Nephron (organoid): ENCODE measurements at regions not wholly inside any gene's neighbourhood (a gene's known extent, or its start where the extent isn't known, plus 50 kb on each side); places are given as distances from the start of the nearest gene placed in this dataset.
"Not testable (repeated sequence)": the region's sequence is repeated elsewhere in the genome, so short reads cannot be mapped to it uniquely, and the experiment has no call there.

Experiments used
- H3K27ac Mint-ChIP-seq, 3 experiments: 2 replicates each; pipeline ENCODE4 v1.8.0; 2020; ENCODE audit warnings: mixed read lengths in 3 of 3, mild to moderate bottlenecking in 2 of 3, moderate library complexity in 1 of 3
- H3K27me3 Mint-ChIP-seq: 2 replicates; pipeline ENCODE4 v1.8.0; 2021; ENCODE audit warnings: low read depth, mild to moderate bottlenecking, moderate library complexity, mixed read lengths
- H3K36me3 Mint-ChIP-seq: 2 replicates; pipeline ENCODE4 v1.8.0; 2020; ENCODE audit warnings: low read depth, mixed read lengths
- H3K4me1 Mint-ChIP-seq: 2 replicates; pipeline ENCODE4 v1.8.0; 2020; ENCODE audit warnings: mixed read lengths
- H3K4me3 Mint-ChIP-seq, 3 experiments: 2 replicates each; pipeline ENCODE4 v1.8.0; 2020; ENCODE audit warnings: mild to moderate bottlenecking in 3 of 3, mixed read lengths in 3 of 3, moderate library complexity in 2 of 3
- H3K9me3 Mint-ChIP-seq: 2 replicates; pipeline ENCODE4 v1.8.0; 2020; ENCODE audit warnings: mixed read lengths
- CTCF ChIP-seq, 3 experiments: fragments of 200-600 bp; sonication (generic); IDR thresholded peaks; one replicate each; pipeline ENCODE4 v1.5.0; 2021; ENCODE audit warnings: antibody characterized with exemption in 3 of 3; ENCODE audit not compliant: unreplicated experiment in 3 of 3

- no peak overlapping the region for H3K27ac Mint-ChIP-seq
- H3K4me3 Mint-ChIP-seq, result no peak overlapping the region
- no peaks in the 10 kb centered on the region for H3K36me3 Mint-ChIP-seq
- peaks cover 10% of the 10 kb centered on the region for H3K4me1 Mint-ChIP-seq
- peaks cover 8% of the 10 kb centered on the region for H3K9me3 Mint-ChIP-seq
- peaks cover 4% of the 10 kb centered on the region for H3K27me3 Mint-ChIP-seq
- TF ChIP-seq CTCF (IDR thresholded peaks at IDR 0.05; ENCODE audit: unreplicated experiment in 3 of 3), result no peak
These were observed 698.7 kb upstream of the ADGRL4 start for GRCh38 chr1:79705218-79705617.

- TF ChIP-seq CTCF (IDR thresholded peaks at IDR 0.05; ENCODE audit: unreplicated experiment in 3 of 3), result no peak
- Mint-ChIP-seq H3K27me3 (peaks cover 4% of the 10 kb centered on the region), H3K9me3 (peaks cover 13% of the 10 kb centered on the region), H3K4me1 (no peaks in the 10 kb centered on the region), H3K27ac (no peak overlapping the region), H3K4me3 (no peak overlapping the region), H3K36me3 (no peaks in the 10 kb centered on the region)
These were observed 697.5 kb upstream of the ADGRL4 start for GRCh38 chr1:79704067-79704466.

- H3K4me1 Mint-ChIP-seq, H3K27me3 Mint-ChIP-seq, H3K4me3 Mint-ChIP-seq, H3K36me3 Mint-ChIP-seq: not testable (repeated sequence)
- Mint-ChIP-seq H3K9me3 (peaks cover 20% of the 10 kb centered on the region), H3K27ac (peak overlapping the region in 1 of 3 experiments; percentile 71)
These were observed 695.9 kb upstream of the ADGRL4 start for GRCh38 chr1:79702336-79702999.

- Mint-ChIP-seq H3K4me1 (peaks cover 19% of the 10 kb centered on the region), H3K4me3 (no peak overlapping the region), H3K27ac (peak overlapping the region; percentile 87 to 95 (median 91)), H3K9me3 (peaks cover 12% of the 10 kb centered on the region), H3K27me3 (no peaks in the 10 kb centered on the region), H3K36me3 (peaks cover 5% of the 10 kb centered on the region)
- no peak for TF ChIP-seq CTCF (IDR thresholded peaks at IDR 0.05; ENCODE audit: unreplicated experiment in 3 of 3)
These were observed 688.6 kb upstream of the ADGRL4 start for GRCh38 chr1:79695138-79695537.

- peaks cover 9% of the 10 kb centered on the region for H3K9me3 Mint-ChIP-seq
- H3K36me3 Mint-ChIP-seq, result peaks cover 5% of the 10 kb centered on the region
- H3K4me3 Mint-ChIP-seq, result no peak overlapping the region
- H3K4me1 Mint-ChIP-seq, result peaks cover 19% of the 10 kb centered on the region
- TF ChIP-seq CTCF (IDR thresholded peaks at IDR 0.05; ENCODE audit: unreplicated experiment in 3 of 3), result no peak
- no peaks in the 10 kb centered on the region for H3K27me3 Mint-ChIP-seq
- H3K27ac Mint-ChIP-seq, result peak overlapping the region; percentile 73 to 95 (median 91)
These were observed 687.7 kb upstream of the ADGRL4 start for GRCh38 chr1:79694241-79694640.

GRCh38 chr1:79693441-79694114 is 687.0 kb upstream of the ADGRL4 start:
- Mint-ChIP-seq H3K4me1 (peaks cover 19% of the 10 kb centered on the region), H3K9me3 (peaks cover 2% of the 10 kb centered on the region), H3K36me3 (peaks cover 2% of the 10 kb centered on the region), H3K4me3 (no peak overlapping the region), H3K27me3 (no peaks in the 10 kb centered on the region), H3K27ac (peak overlapping the region; percentile 73 to 95 (median 91))
- TF ChIP-seq CTCF (IDR thresholded peaks at IDR 0.05; ENCODE audit: unreplicated experiment in 3 of 3), result no peak
